ENCODE measurements at regions not wholly inside any gene's neighbourhood (a gene's known extent, or its start where the extent isn't known, plus 50 kb on each side); places are given as distances from the start of the nearest gene placed in this dataset.

DNA sequence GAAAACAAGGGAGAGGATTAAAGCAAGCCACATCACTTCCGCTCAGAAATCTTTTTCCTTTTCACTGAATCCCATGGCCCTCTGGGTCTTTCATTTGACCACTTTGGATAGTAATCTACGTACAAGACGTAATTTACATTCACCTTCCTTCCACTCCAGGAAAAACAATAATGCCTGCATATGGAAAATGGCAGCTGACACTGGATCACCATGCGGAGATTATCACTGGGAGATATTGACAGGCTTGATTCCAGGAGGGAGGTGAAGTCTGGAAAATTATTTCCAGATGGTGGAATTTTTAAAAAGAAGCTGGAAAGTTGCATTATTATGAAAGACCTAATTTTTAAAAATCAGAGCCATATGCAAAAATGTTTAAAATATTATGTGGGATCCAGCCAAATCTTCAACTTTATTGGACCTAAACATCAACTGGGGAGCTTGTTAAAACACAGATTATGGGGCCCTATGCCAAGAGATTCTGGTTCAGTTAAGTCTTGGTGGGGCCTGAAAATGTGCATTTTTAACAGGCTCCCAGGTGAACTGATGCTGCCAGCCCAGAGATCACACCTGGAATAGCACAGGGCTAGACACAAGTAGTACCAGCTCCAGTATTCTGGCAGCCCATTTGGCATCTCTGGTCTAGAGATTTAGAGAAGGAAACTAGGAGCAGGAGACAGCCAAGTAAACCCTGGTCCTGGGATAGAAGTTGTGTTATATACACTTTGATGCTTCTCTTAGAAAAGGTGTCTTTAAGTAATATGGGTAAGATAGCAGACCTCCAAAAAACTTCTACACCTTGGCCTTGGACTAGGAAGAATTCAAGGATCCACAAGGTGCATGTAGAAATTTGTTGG lies 290.3 kb upstream of the LDB2 start:
- no peak for TF ChIP-seq CREB1 (CRISPR knock-in tag; IDR thresholded peaks at IDR 0.05; ENCODE audit: low read depth)
- TF ChIP-seq, protein P1, sequence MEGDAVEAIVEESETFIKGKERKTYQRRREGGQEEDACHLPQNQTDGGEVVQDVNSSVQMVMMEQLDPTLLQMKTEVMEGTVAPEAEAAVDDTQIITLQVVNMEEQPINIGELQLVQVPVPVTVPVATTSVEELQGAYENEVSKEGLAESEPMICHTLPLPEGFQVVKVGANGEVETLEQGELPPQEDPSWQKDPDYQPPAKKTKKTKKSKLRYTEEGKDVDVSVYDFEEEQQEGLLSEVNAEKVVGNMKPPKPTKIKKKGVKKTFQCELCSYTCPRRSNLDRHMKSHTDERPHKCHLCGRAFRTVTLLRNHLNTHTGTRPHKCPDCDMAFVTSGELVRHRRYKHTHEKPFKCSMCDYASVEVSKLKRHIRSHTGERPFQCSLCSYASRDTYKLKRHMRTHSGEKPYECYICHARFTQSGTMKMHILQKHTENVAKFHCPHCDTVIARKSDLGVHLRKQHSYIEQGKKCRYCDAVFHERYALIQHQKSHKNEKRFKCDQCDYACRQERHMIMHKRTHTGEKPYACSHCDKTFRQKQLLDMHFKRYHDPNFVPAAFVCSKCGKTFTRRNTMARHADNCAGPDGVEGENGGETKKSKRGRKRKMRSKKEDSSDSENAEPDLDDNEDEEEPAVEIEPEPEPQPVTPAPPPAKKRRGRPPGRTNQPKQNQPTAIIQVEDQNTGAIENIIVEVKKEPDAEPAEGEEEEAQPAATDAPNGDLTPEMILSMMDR (conservative IDR thresholded peaks at IDR 0.05; ENCODE audit: low read depth in 2 of 2) = no peak
- TF ChIP-seq, protein P2, sequence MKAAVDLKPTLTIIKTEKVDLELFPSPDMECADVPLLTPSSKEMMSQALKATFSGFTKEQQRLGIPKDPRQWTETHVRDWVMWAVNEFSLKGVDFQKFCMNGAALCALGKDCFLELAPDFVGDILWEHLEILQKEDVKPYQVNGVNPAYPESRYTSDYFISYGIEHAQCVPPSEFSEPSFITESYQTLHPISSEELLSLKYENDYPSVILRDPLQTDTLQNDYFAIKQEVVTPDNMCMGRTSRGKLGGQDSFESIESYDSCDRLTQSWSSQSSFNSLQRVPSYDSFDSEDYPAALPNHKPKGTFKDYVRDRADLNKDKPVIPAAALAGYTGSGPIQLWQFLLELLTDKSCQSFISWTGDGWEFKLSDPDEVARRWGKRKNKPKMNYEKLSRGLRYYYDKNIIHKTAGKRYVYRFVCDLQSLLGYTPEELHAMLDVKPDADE (IDR thresholded peaks at IDR 0.05) = no peak
- TF ChIP-seq EZH2phosphoT487 (IDR thresholded peaks at IDR 0.05; ENCODE audit: unreplicated experiment) = no peak

Data from GM23338 (cell line).